GM18951 (cell line): ENCODE measurements at regions not wholly inside any gene's neighbourhood (a gene's known extent, or its start where the extent isn't known, plus 50 kb on each side); places are given as distances from the start of the nearest gene placed in this dataset.
"Not testable (repeated sequence)": the region's sequence is repeated elsewhere in the genome, so short reads cannot be mapped to it uniquely, and the experiment has no call there.

Experiments
- POLR2A ChIP-seq: IDR thresholded peaks from 4 replicates; pipeline ENCODE4 v1.6.1; 2011; ENCODE audit warnings: mild to moderate bottlenecking; ENCODE audit not compliant: insufficient read length, insufficient read depth; ENCODE audit errors: extremely low read depth
- in situ Hi-C: fragments of 300-500 bp; cut with MboI; formaldehyde crosslinking; loops from one replicate; pipeline ENCODE4 v1.12.0; 2022; ENCODE audit warnings: low sequenced_read_pairs, mixed read lengths, inconsistent platforms; ENCODE audit not compliant: unreplicated experiment

DNA sequence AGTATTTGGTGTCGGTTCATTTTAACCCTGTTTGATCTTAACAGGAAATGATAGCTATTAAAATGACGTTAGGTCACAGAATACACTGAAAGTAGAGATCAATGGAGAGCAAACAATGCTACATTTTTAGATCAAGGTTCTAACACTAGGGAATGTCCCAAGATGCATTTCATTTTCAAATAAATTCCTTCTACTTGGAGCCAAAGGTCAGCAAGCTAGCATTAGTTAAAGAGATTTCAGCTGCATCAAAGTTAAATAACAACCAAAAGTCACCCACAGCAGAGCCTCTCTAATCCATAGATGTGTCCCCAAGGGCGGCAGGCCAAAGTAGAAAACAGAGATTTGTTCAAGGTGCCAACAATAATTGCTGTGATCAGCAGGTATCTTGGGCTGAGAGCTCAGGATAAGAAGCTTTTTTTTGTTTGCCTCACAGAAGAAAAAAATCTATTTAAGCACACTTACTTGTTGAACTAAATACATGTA lies 1233.6 kb upstream of the TMEFF2 start:
- in situ Hi-C loops, result no loop called here
- no peak for TF ChIP-seq POLR2A

DNA sequence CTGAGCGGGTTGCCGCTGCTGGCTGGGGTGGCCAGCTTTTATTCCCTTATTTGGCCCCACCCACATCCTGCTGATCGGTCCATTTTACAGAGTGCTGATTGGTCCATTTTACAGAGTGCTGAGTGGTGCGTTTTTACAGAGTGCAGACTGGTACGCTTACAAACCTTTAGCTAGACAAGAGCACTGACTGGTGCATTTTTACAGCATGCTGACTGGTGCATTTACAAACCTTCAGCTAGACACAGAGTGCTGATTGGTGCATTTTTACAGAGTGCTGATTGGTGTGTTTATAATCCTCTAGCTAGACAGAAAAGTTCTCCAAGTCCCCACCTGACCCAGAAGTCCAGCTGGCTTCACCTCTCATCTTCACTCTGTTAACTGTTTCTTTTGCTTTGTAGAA lies 1217.6 kb upstream of the TMEFF2 start:
- in situ Hi-C loops, result not testable (repeated sequence)

DNA sequence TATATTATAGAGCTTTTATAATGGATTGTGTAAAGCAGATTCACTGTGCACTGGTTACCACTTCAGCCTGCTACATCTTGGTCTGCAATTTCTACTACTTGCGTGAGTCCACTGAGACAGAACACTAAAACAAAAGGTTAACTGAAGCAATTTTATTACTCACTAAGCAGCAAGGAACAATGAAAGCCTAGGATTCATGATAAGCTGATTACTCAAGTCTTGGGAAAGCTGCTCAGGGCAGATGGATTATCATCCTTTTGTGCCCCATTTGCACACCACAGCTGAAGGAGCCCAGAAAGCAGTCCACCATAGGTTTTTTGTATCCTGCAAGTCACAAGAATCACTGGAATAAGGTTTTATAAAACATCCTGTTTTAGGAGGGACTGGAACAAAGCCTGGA lies 1215.2 kb upstream of the TMEFF2 start:
- no peak for TF ChIP-seq POLR2A
- in situ Hi-C loops, result no loop called here

DNA sequence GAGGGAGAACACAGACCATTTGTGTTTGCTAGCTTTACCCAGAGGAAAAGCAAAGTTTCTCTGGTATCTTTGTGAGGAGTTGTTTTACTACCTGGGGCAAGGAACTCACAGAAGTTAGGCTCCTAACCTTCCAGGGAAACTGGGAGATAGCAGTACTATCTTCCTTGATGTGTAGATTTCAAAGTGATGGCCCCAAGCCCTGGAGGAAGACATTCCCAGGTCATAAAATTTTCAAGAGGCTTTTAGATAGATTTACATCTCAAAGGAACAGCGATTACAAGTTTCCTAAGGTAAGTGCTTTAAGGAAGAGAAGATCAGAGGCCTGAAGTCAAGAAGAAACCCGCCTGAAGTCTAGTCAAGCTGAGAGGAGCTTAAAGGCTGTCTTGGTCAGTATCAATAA lies 1187.8 kb upstream of the TMEFF2 start:
- TF ChIP-seq POLR2A, result no peak
- in situ Hi-C loops, result no loop called here

DNA sequence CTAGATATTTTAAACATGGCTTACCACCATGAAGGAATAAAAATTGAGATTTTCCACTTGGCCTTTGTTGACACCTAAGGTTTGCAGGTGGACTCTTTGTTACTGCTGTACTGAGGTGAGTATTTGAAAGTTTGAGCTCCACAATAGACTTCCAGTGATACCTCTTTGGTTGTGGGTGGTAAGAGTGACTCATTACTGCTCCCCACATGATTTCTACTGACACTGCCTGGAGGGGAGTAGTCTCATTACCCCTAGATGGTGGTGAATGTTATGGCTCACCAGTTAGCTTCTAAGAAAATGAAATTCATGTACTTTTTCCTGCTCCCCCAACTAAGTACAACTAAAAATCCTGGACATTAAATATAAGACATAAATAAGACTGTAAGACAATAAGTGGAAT lies 1183.1 kb upstream of the TMEFF2 start:
- no peak for TF ChIP-seq POLR2A
- in situ Hi-C loops, result no loop called here

DNA sequence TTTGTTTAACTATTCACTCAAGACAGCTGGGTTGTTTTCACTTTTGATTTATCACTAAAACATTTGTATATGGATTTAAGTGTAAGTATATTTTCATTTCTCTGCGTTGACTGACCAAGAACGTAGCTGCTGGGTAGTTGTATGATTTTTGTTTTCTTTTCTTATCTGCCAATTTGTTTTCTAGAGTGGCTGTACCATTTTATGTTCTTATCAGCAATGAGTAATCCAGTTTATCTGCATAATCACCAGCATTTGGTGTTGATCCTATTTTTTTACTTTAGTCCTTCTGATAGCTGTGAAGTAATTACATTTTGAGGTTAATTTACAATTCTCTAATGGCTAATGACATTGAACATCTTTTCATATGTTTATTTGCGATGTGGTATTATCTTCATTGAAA lies 1178.4 kb upstream of the TMEFF2 start:
- TF ChIP-seq POLR2A, result no peak
- in situ Hi-C loops, result no loop called here

DNA sequence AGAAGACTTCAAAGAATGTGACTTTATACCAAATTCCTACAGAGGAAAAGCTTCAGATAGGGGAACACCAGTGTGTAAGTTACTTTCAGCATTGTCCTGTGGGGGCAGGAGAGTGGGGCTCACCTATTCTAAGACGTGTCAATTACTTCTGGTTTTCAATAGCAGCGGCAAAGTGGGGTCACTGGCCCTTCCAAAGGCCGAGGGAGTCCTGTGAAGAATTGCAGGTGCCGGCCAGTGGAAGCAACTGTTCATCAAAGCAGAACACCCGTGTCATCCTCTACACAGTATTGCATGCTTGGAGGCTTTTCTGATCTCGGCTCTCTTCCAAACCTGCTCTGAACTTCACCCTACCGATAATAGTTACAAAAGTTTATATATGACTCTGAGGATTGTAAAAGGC lies 1176.5 kb upstream of the TMEFF2 start:
- in situ Hi-C loops, result no loop called here
- no peak for TF ChIP-seq POLR2A

DNA sequence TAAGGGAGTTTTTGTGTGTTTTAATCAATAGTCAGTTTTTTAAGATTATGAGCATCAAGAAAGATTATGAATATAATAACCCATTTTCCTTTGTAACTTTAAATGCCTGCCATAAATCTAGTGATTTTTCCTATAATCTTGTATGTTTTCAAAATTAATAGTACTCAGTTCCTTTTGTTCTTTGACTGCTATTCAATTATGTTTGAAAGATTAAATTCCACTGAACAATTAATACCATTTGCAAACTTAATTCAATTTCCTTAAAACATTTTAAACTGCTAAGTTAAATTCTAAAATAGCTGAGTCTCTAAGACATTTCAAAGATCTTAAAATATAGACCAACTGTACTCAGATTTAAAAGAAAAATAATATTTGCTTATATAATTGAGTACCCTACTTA lies 1173.9 kb upstream of the TMEFF2 start:
- in situ Hi-C loops, result no loop called here

DNA sequence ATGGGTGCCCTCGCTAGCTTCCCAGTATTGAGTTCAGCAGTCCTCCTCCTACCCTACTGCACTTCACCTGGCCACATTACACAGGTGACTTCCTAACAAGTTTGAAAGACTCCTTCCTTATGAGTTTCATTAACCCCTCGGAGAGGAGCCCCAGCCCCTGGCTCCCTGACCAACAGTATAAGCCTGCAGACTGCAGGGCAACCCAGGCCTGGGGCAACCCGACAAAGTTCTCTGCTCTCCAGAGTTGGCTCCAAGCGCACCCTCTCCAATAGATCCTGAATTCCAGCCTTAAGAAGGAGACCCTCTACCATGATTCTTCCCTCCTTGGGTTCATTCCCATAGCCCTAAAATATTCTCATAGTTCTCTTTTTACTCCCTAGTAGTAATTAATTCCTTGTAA lies 1162.8 kb upstream of the TMEFF2 start:
- TF ChIP-seq POLR2A, result no peak
- in situ Hi-C loops, result no loop called here

More for the DNA sequence above, 1173.9 kb upstream of the TMEFF2 start:
- no peak for TF ChIP-seq POLR2A

DNA sequence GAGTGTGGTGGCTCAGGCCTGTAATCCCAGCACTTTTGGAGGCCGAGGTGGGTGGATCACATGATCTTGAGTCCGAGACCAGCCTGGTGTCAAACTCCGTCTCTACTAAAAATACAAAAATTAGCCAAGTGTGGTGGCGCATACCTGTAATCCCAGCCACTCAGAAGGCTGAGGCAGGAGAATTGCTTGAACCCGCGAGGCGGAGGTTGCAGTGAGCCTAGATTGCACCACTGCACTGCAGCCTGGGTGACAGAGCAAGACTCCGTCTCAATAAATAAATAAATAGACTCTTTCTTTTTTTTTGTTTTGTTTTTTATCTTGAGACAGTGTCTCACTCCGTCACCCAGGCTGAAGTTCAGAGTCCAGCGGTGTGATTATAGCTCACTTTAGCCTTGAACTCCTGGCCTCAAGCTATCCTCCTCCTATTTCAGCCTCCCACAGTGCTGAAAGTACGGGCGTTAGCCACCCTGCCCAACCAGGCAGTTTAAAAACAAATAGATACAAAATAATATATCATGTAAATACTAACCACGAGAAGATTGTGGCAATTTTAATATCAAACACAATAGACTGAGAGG lies 1158.0 kb upstream of the TMEFF2 start:
- in situ Hi-C loops, result not testable (repeated sequence)

DNA sequence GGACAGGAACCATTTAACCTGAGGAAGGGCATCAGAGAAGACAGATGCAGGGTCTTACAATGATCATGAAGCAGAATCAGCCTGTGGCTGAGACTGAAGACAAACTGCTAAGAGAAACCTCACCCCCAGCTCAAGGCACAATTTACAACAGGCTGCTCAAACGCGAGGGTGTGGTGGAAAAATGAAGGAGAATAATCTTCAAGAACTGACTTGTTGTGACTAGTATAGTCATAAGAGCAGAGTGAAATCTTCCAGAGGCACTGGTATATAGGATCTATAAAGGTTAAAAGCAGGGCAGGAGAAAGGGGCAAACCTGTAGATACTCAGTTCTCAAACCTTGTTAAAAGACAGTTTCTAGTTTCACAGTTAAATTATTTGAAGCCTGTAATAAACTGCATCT lies 1155.8 kb upstream of the TMEFF2 start:
- TF ChIP-seq POLR2A, result no peak
- in situ Hi-C loops, result no loop called here

DNA sequence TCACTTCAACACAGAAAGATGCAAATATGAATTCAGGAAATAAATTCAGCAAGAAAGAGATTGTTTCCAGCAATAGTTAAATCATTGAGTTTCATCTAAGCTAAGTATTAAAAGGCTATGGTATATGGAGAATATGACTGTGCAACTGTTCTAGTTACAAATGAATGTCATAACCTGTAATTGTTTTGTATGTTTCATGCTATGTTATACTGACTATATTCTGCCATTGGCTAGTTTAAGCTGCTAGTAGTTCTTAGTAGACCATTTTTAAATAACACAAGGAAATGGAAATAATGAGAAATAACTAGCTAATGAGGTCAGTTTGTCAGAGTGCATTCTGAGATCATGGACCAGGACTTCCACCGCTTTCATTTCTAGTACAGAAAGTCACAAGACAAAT lies 1154.9 kb upstream of the TMEFF2 start:
- in situ Hi-C loops, result no loop called here
- TF ChIP-seq POLR2A, result no peak

DNA sequence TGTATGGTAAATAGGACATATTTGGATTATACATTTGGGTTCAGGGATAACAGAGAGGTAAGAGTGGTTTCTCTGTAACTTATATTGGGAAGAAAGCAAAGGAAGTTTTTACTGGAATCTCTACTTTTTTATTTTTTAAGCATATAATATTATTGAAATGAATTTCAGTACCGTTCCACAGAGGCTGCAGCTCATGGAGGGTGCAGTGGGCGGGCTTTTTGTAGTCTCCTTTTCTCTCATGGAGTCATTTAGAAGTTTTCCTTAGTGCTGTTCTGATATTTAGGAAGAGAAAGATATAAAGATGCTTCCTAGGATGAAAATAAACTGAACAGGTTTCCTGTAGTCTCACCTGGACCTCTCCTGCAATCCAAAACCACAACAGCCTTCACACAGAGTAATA lies 1153.3 kb upstream of the TMEFF2 start:
- in situ Hi-C loops, result no loop called here
- TF ChIP-seq POLR2A, result no peak

DNA sequence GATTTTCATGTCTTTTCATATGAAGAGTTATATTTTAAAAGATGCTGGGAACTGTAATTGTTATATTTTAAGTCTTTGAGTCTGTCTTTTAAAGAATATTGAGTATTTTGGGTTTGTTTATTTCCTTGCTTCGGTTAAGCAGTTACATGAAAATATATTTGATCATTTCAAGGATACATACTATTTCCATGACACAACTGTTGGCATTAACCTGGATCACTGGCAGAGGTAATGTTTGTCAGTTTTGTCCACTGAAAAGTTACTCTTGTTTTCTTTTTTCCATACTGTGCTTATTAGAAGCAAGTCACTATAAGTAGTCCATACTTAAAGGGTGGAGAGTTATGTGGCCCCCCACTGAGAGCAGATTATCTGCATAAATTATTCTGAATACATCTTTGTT lies 1142.0 kb upstream of the TMEFF2 start:
- in situ Hi-C loops, result no loop called here
- no peak for TF ChIP-seq POLR2A

DNA sequence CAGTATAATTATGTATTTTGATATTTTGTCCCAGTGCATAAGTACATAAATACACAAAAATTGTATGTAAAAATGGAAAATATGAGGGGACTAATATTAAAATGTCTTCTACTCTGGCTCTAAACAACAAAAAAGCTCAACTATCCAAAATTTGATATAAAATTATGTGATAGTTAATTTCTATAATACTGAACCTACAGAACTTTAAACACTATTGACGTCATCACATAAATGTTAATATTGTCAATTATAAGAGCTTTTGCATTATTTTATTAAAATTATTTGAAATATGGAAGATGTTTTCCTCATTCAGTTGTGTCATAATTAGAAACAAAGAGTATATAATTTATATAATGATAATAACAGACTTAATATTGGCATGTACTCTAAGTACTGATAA lies 1139.7 kb upstream of the TMEFF2 start:
- TF ChIP-seq POLR2A, result no peak

More for the DNA sequence above, 1139.7 kb upstream of the TMEFF2 start:
- in situ Hi-C loops, result no loop called here
